GM23338 (cell line): ENCODE measurements at regions not wholly inside any gene's neighbourhood (a gene's known extent, or its start where the extent isn't known, plus 50 kb on each side); places are given as distances from the start of the nearest gene placed in this dataset.

Experiments used
- CREB1 ChIP-seq: fragments of 250-450 bp; sonication (Bioruptor Pico); IDR thresholded peaks from 2 replicates; pipeline ENCODE4 v1.5.0; 2020; ENCODE audit warnings: low read depth, mild to moderate bottlenecking, moderate library complexity
- EZH2 ChIP-seq: fragments of 200-600 bp; sonication (generic); IDR thresholded peaks from one replicate; pipeline ENCODE4 v1.8.0; 2017; ENCODE audit warnings: antibody characterized with exemption, mild to moderate bottlenecking, low read depth; ENCODE audit not compliant: unreplicated experiment
- EZH2phosphoT487 ChIP-seq: fragments of 200-600 bp; sonication (generic); IDR thresholded peaks from one replicate; pipeline ENCODE4 v1.8.1; 2018; ENCODE audit warnings: antibody characterized with exemption; ENCODE audit not compliant: unreplicated experiment
- POLR2AphosphoS5 ChIP-seq: IDR thresholded peaks from 2 replicates; pipeline ENCODE4 v1.6.1; 2016; ENCODE audit warnings: antibody characterized with exemption, low read depth
- TF ChIP-seq, protein P1 (sequence below): IDR thresholded peaks from one replicate; pipeline ENCODE4 v1.6.1; 2018; ENCODE audit warnings: antibody characterized with exemption; ENCODE audit not compliant: unreplicated experiment
- TF ChIP-seq, protein P2 (sequence below), 2 experiments: fragments of 200-600 bp in 1 of 2; sonication (generic) in 1 of 2; conservative IDR thresholded peaks; 2 replicates each; pipeline versions ENCODE4 v1.5.1 to v1.6.1; 2016 to 2017; ENCODE audit warnings: antibody characterized with exemption in 2 of 2, low read depth in 2 of 2, mild to moderate bottlenecking in 2 of 2, moderate library complexity in 1 of 2

DNA sequence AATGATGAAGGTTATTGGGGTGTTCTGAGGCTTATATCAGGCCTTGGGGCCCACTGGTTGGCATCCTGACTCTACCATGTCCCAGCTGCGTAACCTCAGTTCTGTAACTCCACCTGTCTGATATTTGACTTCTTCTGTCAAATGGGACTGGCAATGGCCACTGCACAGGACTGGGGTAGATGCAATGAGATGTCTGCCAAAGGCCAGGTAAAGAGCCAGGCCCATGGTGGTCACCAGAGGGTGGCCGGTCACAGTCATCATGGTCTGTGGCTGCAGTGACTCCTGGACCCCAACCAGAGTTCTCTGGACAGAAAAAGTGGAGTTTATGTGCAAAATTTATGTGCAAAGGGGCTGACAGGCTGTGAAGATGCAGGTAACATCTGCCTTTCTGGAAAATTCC lies 173.3 kb downstream of the PTPRU start:
- TF ChIP-seq EZH2phosphoT487 (no peak), EZH2 (no peak), POLR2AphosphoS5 (no peak), CREB1 (CRISPR knock-in tag) (no peak)
- TF ChIP-seq, protein P1, sequence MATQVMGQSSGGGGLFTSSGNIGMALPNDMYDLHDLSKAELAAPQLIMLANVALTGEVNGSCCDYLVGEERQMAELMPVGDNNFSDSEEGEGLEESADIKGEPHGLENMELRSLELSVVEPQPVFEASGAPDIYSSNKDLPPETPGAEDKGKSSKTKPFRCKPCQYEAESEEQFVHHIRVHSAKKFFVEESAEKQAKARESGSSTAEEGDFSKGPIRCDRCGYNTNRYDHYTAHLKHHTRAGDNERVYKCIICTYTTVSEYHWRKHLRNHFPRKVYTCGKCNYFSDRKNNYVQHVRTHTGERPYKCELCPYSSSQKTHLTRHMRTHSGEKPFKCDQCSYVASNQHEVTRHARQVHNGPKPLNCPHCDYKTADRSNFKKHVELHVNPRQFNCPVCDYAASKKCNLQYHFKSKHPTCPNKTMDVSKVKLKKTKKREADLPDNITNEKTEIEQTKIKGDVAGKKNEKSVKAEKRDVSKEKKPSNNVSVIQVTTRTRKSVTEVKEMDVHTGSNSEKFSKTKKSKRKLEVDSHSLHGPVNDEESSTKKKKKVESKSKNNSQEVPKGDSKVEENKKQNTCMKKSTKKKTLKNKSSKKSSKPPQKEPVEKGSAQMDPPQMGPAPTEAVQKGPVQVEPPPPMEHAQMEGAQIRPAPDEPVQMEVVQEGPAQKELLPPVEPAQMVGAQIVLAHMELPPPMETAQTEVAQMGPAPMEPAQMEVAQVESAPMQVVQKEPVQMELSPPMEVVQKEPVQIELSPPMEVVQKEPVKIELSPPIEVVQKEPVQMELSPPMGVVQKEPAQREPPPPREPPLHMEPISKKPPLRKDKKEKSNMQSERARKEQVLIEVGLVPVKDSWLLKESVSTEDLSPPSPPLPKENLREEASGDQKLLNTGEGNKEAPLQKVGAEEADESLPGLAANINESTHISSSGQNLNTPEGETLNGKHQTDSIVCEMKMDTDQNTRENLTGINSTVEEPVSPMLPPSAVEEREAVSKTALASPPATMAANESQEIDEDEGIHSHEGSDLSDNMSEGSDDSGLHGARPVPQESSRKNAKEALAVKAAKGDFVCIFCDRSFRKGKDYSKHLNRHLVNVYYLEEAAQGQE, result no peak
- TF ChIP-seq, protein P2, sequence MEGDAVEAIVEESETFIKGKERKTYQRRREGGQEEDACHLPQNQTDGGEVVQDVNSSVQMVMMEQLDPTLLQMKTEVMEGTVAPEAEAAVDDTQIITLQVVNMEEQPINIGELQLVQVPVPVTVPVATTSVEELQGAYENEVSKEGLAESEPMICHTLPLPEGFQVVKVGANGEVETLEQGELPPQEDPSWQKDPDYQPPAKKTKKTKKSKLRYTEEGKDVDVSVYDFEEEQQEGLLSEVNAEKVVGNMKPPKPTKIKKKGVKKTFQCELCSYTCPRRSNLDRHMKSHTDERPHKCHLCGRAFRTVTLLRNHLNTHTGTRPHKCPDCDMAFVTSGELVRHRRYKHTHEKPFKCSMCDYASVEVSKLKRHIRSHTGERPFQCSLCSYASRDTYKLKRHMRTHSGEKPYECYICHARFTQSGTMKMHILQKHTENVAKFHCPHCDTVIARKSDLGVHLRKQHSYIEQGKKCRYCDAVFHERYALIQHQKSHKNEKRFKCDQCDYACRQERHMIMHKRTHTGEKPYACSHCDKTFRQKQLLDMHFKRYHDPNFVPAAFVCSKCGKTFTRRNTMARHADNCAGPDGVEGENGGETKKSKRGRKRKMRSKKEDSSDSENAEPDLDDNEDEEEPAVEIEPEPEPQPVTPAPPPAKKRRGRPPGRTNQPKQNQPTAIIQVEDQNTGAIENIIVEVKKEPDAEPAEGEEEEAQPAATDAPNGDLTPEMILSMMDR (conservative IDR thresholded peaks at IDR 0.05; ENCODE audit: low read depth in 2 of 2), result no peak
